Psoas muscle (tissue), 7 donors: ENCODE measurements at regions not wholly inside any gene's neighbourhood (a gene's known extent, or its start where the extent isn't known, plus 50 kb on each side); places are given as distances from the start of the nearest gene placed in this dataset.

ENCODE experiments used
- ATAC-seq, 4 donors: fragments of 200-7000 bp; cut with Tn5 transposase; one replicate each; pipeline ENCODE4 v1.9.1; 2020; ENCODE audit warnings: moderate library complexity in 3 of 4, mild to moderate bottlenecking in 2 of 4
- DNase-seq, 2 donors: peaks; one replicate each; pipeline ENCODE4 v3.0.0-alpha.2; 2020
- H3K27ac ChIP-seq: fragments of 200-600 bp; one replicate; pipeline ENCODE4 v1.8.0; 2022
- H3K27me3 ChIP-seq, 3 donors: fragments of 200-600 bp in 1 of 3; one replicate each; pipeline versions ENCODE4 v1.6.1 to v1.8.0; 2013 to 2022; ENCODE audit warnings: low read length in 2 of 3, mild to moderate bottlenecking in 2 of 3, moderate library complexity in 1 of 3; ENCODE audit not compliant: insufficient read depth in 3 of 3
- H3K36me3 ChIP-seq, 2 donors: fragments of 200-600 bp in 1 of 2; one replicate each; pipeline versions ENCODE4 v1.6.1 to v1.8.0; 2013 to 2022; ENCODE audit warnings: low read depth in 1 of 2, mild to moderate bottlenecking in 1 of 2, moderate library complexity in 1 of 2; ENCODE audit not compliant: insufficient read depth in 1 of 2
- H3K4me1 ChIP-seq: fragments of 200-600 bp; one replicate; pipeline ENCODE4 v1.8.0; 2022
- H3K4me3 ChIP-seq: fragments of 200-600 bp; one replicate; pipeline ENCODE4 v1.8.0; 2022; ENCODE audit warnings: mild to moderate bottlenecking
- H3K9me3 ChIP-seq: fragments of 200-600 bp; one replicate; pipeline ENCODE4 v1.8.0; 2022
- CTCF ChIP-seq: fragments of 200-600 bp; IDR thresholded peaks from one replicate; pipeline ENCODE4 v1.8.0; 2022; ENCODE audit warnings: antibody characterized with exemption
- WGBS, 3 donors: extraction: QIAGEN DNeasy Blood & Tissue Kit; methylation state at CpG; one replicate each; pipeline versions ENCODE4 v1.1.6 to v1.1.7; 2013; 5-methylcytosine and 5-hydroxymethylcytosine counted together
- intact Hi-C, 2 donors: fragments of 100-400 bp; cut with DNase I; formaldehyde crosslinking; loops; one replicate each; pipeline versions ENCODE4 v1.11.0 to v1.14.2; 2022
- donor health status: healthy with polysubstance abuse.
- donor health status: DM: no; HTN: no; CAD: no; lungs with moderate emphysema.
- donor health status: Bipolar disorder and iron deficiency.
- donor health status: healthy.
- donor health status: DM: yes; HTN: yes; CAD: no.
- donor health status: DM: no; HTN: no; CAD: no.
- donor health status: DM: yes; HTN: yes; CAD: no.

GRCh38 chr4:10761903-10762302 lies 77.3 kb upstream of the CLNK start:
- no peak for ATAC-seq
- Histone ChIP-seq H3K27me3 (no peaks in the 10 kb centered on the region), H3K36me3 (no peaks in the 10 kb centered on the region), H3K4me1 (no peaks in the 10 kb centered on the region), H3K27ac (no peak overlapping the region), H3K4me3 (no peak overlapping the region), H3K9me3 (no peaks in the 10 kb centered on the region)
- WGBS, 3 donors, result 95 to 100% (median 100%) methylated on average over 1 of the region's 1 CpG
- no peak for TF ChIP-seq CTCF
- no peak for DNase-seq
- intact Hi-C loops, result no loop called here

- Histone ChIP-seq H3K9me3 (no peaks in the 10 kb centered on the region), H3K36me3 (no peaks in the 10 kb centered on the region), H3K27ac (no peak overlapping the region), H3K4me3 (no peak overlapping the region), H3K4me1 (no peaks in the 10 kb centered on the region), H3K27me3 (no peaks in the 10 kb centered on the region)
- no peak for TF ChIP-seq CTCF
- DNase-seq (no peak), ATAC-seq (no peak)
- intact Hi-C loops, result no loop called here
- WGBS, 3 donors, result 71 to 79% (median 73%) methylated on average over 3 of the region's 3 CpGs
Measured at GRCh38 chr4:10760086-10760485, 75.5 kb upstream of the CLNK start.

GRCh38 chr4:10758906-10759305 lies 74.3 kb upstream of the CLNK start:
- ATAC-seq, result no peak
- Histone ChIP-seq H3K9me3 (no peaks in the 10 kb centered on the region), H3K27me3 (no peaks in the 10 kb centered on the region), H3K4me3 (no peak overlapping the region), H3K4me1 (no peaks in the 10 kb centered on the region), H3K36me3 (no peaks in the 10 kb centered on the region), H3K27ac (no peak overlapping the region)
- DNase-seq, result no peak
- TF ChIP-seq CTCF, result no peak
- intact Hi-C loops, result no loop called here

- no peaks in the 10 kb centered on the region for H3K36me3 ChIP-seq
- no peak for TF ChIP-seq CTCF
- 65 to 72% (median 69%) methylated on average over 2 of the region's 2 CpGs for WGBS, 3 donors
- H3K27ac ChIP-seq, result no peak overlapping the region
- intact Hi-C loops, result no loop called here
- no peak overlapping the region for H3K4me3 ChIP-seq
- no peaks in the 10 kb centered on the region for H3K9me3 ChIP-seq
- H3K27me3 ChIP-seq, result no peaks in the 10 kb centered on the region
- no peak for ATAC-seq
- no peak for DNase-seq
- no peaks in the 10 kb centered on the region for H3K4me1 ChIP-seq
Measured at GRCh38 chr4:10753856-10754402, 69.4 kb upstream of the CLNK start.

GRCh38 chr4:10753336-10753735 lies 68.8 kb upstream of the CLNK start:
- DNase-seq (no peak), ATAC-seq (no peak)
- intact Hi-C loops, result no loop called here
- no peaks in the 10 kb centered on the region for H3K9me3 ChIP-seq
- no peak overlapping the region for H3K4me3 ChIP-seq
- no peaks in the 10 kb centered on the region for H3K36me3 ChIP-seq
- H3K27ac ChIP-seq, result no peak overlapping the region
- TF ChIP-seq CTCF, result no peak
- no peaks in the 10 kb centered on the region for H3K4me1 ChIP-seq
- H3K27me3 ChIP-seq, result no peaks in the 10 kb centered on the region
- WGBS, 3 donors, result 89 to 91% (median 90%) methylated on average over 5 of the region's 5 CpGs
